ENCODE measurements at regions not wholly inside any gene's neighbourhood (a gene's known extent, or its start where the extent isn't known, plus 50 kb on each side); places are given as distances from the start of the nearest gene placed in this dataset.

- Mint-ChIP-seq H3K27me3 (no peaks in the 10 kb centered on the region), H3K4me3 (no peak overlapping the region), H3K9me3 (peaks cover 4% of the 10 kb centered on the region), H3K4me1 (ENCODE audit: low read depth) (no peaks in the 10 kb centered on the region), H3K36me3 (ENCODE audit: low read depth) (no peaks in the 10 kb centered on the region), H3K27ac (no peak overlapping the region)
- H3K27me3 ChIP-seq (ENCODE audit: control insufficient read depth in 1 of 2, insufficient read depth in 2 of 2, low read length in 2 of 2), result no peaks in the 10 kb centered on the region
- ATAC-seq (ENCODE audit: poor library complexity) (no peak), DNase-seq (no peak)
- no peaks in the 10 kb centered on the region for H3K4me1 ChIP-seq (ENCODE audit: insufficient read depth, low read length)
- ChIA-PET POLR2A (no interaction called here), CTCF (no interaction called here)
- H3K27ac ChIP-seq (ENCODE audit: low read depth in 1 of 2, low read length in 2 of 2), result no peak overlapping the region
- intact Hi-C loops (cut with DNase I, micrococcal nuclease), result no loop called here
- no peak overlapping the region for H3K4me3 ChIP-seq (ENCODE audit: low read length)
- peaks cover 0 to 18% of the 10 kb centered on the region in 2 experiments for H3K9me3 ChIP-seq (ENCODE audit: control insufficient read depth in 1 of 2, insufficient read depth in 1 of 2, low read length in 2 of 2)
- H3K36me3 ChIP-seq (ENCODE audit: insufficient read depth, low read length), result no peaks in the 10 kb centered on the region
- no peak for TF ChIP-seq CTCF (IDR thresholded peaks at IDR 0.05)
These were observed 419.9 kb upstream of the ZFP42 start for GRCh38 chr4:187575706-187576105.

GRCh38 chr4:187576751-187577150, 418.8 kb upstream of the ZFP42 start:
- ChIA-PET POLR2A (no interaction called here), CTCF (no interaction called here)
- Mint-ChIP-seq H3K27ac (no peak overlapping the region), H3K9me3 (peaks cover 4% of the 10 kb centered on the region), H3K4me1 (ENCODE audit: low read depth) (no peaks in the 10 kb centered on the region), H3K27me3 (no peaks in the 10 kb centered on the region), H3K36me3 (ENCODE audit: low read depth) (no peaks in the 10 kb centered on the region), H3K4me3 (no peak overlapping the region)
- intact Hi-C loops (cut with DNase I, micrococcal nuclease), result no loop called here
- Histone ChIP-seq H3K9me3 (ENCODE audit: control insufficient read depth in 1 of 2, insufficient read depth in 1 of 2, low read length in 2 of 2) (peaks cover 0 to 20% of the 10 kb centered on the region in 2 experiments), H3K4me1 (ENCODE audit: insufficient read depth, low read length) (no peaks in the 10 kb centered on the region), H3K4me3 (ENCODE audit: low read length) (no peak overlapping the region), H3K27me3 (ENCODE audit: control insufficient read depth in 1 of 2, insufficient read depth in 2 of 2, low read length in 2 of 2) (no peaks in the 10 kb centered on the region), H3K36me3 (ENCODE audit: insufficient read depth, low read length) (no peaks in the 10 kb centered on the region), H3K27ac (ENCODE audit: low read depth in 1 of 2, low read length in 2 of 2) (no peak overlapping the region)
- no peak for TF ChIP-seq CTCF (IDR thresholded peaks at IDR 0.05)
- ATAC-seq (ENCODE audit: poor library complexity) (no peak), DNase-seq (no peak)

DNA sequence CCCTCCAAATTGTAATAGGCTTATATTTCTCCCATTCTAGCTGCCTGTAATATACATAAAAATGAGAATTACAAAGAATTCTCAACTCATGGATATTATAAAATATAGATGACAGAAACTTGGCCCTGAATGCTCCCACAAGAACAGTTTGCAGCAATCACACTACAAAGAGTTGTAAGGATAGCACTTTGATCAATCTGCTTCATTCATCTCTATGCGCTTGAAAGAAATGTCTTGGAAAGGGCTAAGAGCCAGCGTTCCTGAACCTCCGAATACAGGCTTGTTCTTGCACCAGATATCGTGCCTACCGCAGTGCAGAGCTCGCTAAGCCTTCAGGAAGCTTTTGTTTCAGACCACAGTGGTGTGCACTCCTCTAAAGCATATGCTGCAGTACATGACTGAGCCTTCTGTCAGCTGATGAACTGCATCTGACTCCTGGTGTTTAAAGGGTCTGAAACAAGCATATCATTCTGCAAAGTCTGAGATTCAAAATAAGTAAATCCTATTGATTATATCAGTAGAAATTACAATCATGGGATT, 417.6 kb upstream of the ZFP42 start:
- Histone ChIP-seq H3K36me3 (ENCODE audit: insufficient read depth, low read length) (no peaks in the 10 kb centered on the region), H3K9me3 (ENCODE audit: control insufficient read depth in 1 of 2, insufficient read depth in 1 of 2, low read length in 2 of 2) (peaks cover 0 to 11% of the 10 kb centered on the region in 2 experiments), H3K27ac (ENCODE audit: low read depth in 1 of 2, low read length in 2 of 2) (no peak overlapping the region), H3K4me3 (ENCODE audit: low read length) (no peak overlapping the region), H3K4me1 (ENCODE audit: insufficient read depth, low read length) (no peaks in the 10 kb centered on the region), H3K27me3 (ENCODE audit: control insufficient read depth in 1 of 2, insufficient read depth in 2 of 2, low read length in 2 of 2) (no peaks in the 10 kb centered on the region)
- no peak overlapping the region for H3K27ac Mint-ChIP-seq
- H3K36me3 Mint-ChIP-seq (ENCODE audit: low read depth), result no peaks in the 10 kb centered on the region
- no peak for TF ChIP-seq CTCF (IDR thresholded peaks at IDR 0.05)
- DNase-seq (no peak), ATAC-seq (ENCODE audit: poor library complexity) (no peak)
- intact Hi-C loops (cut with DNase I, micrococcal nuclease), result no loop called here
- H3K27me3 Mint-ChIP-seq, result no peaks in the 10 kb centered on the region
- no peak overlapping the region for H3K4me3 Mint-ChIP-seq
- H3K9me3 Mint-ChIP-seq, result peaks cover 4% of the 10 kb centered on the region
- ChIA-PET POLR2A (no interaction called here), CTCF (no interaction called here)
- H3K4me1 Mint-ChIP-seq (ENCODE audit: low read depth), result no peaks in the 10 kb centered on the region
